WTC11 (cell line): ENCODE measurements at regions not wholly inside any gene's neighbourhood (a gene's known extent, or its start where the extent isn't known, plus 50 kb on each side); places are given as distances from the start of the nearest gene placed in this dataset.

Experiments used
- ARID4B ChIP-seq: sonication (generic); formaldehyde crosslinking; IDR thresholded peaks from 2 replicates; pipeline ENCODE4 v1.8.0; 2023; ENCODE audit warnings: missing genetic modification reagents, mild to moderate bottlenecking, borderline replicate concordance
- ATF3 ChIP-seq: sonication (generic); formaldehyde crosslinking; conservative IDR thresholded peaks from 2 replicates; pipeline ENCODE4 v1.8.1; 2022; ENCODE audit warnings: mild to moderate bottlenecking, missing genetic modification reagents
- CTCF ChIP-seq: fragments of 200-600 bp; IDR thresholded peaks from 2 replicates; pipeline ENCODE4 v1.8.0; 2022; ENCODE audit warnings: antibody characterized with exemption
- E2F1 ChIP-seq: sonication (generic); formaldehyde crosslinking; IDR thresholded peaks from 2 replicates; pipeline ENCODE4 v1.8.0; 2022; ENCODE audit warnings: mild to moderate bottlenecking, missing genetic modification reagents
- ETV6 ChIP-seq: sonication (generic); formaldehyde crosslinking; IDR thresholded peaks from 2 replicates; pipeline ENCODE4 v1.8.1; 2022; ENCODE audit warnings: mild to moderate bottlenecking, missing genetic modification reagents
- NR2C2 ChIP-seq: sonication (generic); formaldehyde crosslinking; IDR thresholded peaks from 2 replicates; pipeline ENCODE4 v1.8.0; 2022; ENCODE audit warnings: mild to moderate bottlenecking, missing genetic modification reagents
- SMAD3 ChIP-seq: sonication (generic); formaldehyde crosslinking; IDR thresholded peaks from 2 replicates; pipeline ENCODE4 v1.8.0; 2022; ENCODE audit warnings: missing genetic modification reagents, mild to moderate bottlenecking, borderline replicate concordance
- TEAD4 ChIP-seq: sonication (generic); formaldehyde crosslinking; IDR thresholded peaks from 2 replicates; pipeline ENCODE4 v1.8.0; 2022; ENCODE audit warnings: mild to moderate bottlenecking, missing genetic modification reagents
- TP53 ChIP-seq: sonication (generic); formaldehyde crosslinking; IDR thresholded peaks from 2 replicates; pipeline ENCODE4 v1.8.1; 2023; ENCODE audit warnings: mild to moderate bottlenecking, missing genetic modification reagents

GRCh38 chrX:36753602-36754001 is 254.6 kb upstream of the FAM47C start:
- TF ChIP-seq ARID4B (no peak), ATF3 (CRISPR knock-in tag) (no peak), CTCF (no peak), E2F1 (CRISPR knock-in tag) (no peak), SMAD3 (CRISPR knock-in tag) (no peak), TP53 (CRISPR knock-in tag) (no peak), ETV6 (CRISPR knock-in tag) (no peak), TEAD4 (CRISPR knock-in tag) (no peak), NR2C2 (no peak)
